ENCODE measurements at regions not wholly inside any gene's neighbourhood (a gene's known extent, or its start where the extent isn't known, plus 50 kb on each side); places are given as distances from the start of the nearest gene placed in this dataset.

- Histone ChIP-seq H3K4me1 (ENCODE audit: insufficient read depth) (no peaks in the 10 kb centered on the region), H3K36me3 (ENCODE audit: insufficient read depth) (no peaks in the 10 kb centered on the region), H3K4me3 (no peak overlapping the region), H3K27me3 (ENCODE audit: insufficient read depth) (no peaks in the 10 kb centered on the region), H3K27ac (ENCODE audit: low read depth) (no peak overlapping the region), H4K20me1 (replicated peaks; ENCODE audit: insufficient read depth) (no peaks in the 10 kb centered on the region), H3K79me2 (replicated peaks; ENCODE audit: insufficient read depth) (no peaks in the 10 kb centered on the region), H3K9me2 (ENCODE audit: insufficient read depth) (no peaks in the 10 kb centered on the region), H3F3A (replicated peaks; ENCODE audit: low read depth) (no peaks in the 10 kb centered on the region), H2AFZ (no peak overlapping the region), H3K4me2 (no peak overlapping the region)
- peaks cover 2% of the 10 kb centered on the region; the same call in 2 of the 3 replicates for H3K9me3 Mint-ChIP-seq
- peaks cover 4% of the 10 kb centered on the region for H3K36me3 Mint-ChIP-seq (ENCODE audit: low read depth)
- no peak overlapping the region for H3K4me3 Mint-ChIP-seq
- no peaks in the 10 kb centered on the region for H3K27me3 Mint-ChIP-seq (ENCODE audit: insufficient read depth, low read depth, poor library complexity)
- peaks cover 7% of the 10 kb centered on the region for H3K4me1 Mint-ChIP-seq
- no peak overlapping the region for H3K27ac Mint-ChIP-seq
- TF ChIP-seq CREB1 (CRISPR knock-in tag; IDR thresholded peaks at IDR 0.05; ENCODE audit: low read depth) (no peak), ZNF462 (CRISPR knock-in tag; IDR thresholded peaks at IDR 0.05) (no peak), POLR2AphosphoS5 (IDR thresholded peaks at IDR 0.05; ENCODE audit: low read depth) (no peak)
- DNase-seq (ENCODE audit: low spot score) = no peak
- ATAC-seq = no peak
Observed at GRCh38 chr11:94717667-94718066, 50.5 kb upstream of the AMOTL1 start.
